ENCODE measurements at regions not wholly inside any gene's neighbourhood (a gene's known extent, or its start where the extent isn't known, plus 50 kb on each side); places are given as distances from the start of the nearest gene placed in this dataset.

GRCh38 chr6:81570681-81571080, 181.8 kb downstream of the TENT5A start:
- TF ChIP-seq TAF1 (IDR thresholded peaks at IDR 0.05; ENCODE audit: low read depth, low read length) (no peak), POLR2A (IDR thresholded peaks at IDR 0.05; ENCODE audit: low read depth, low read length) (no peak)

Data from GM12891 (cell line).